ENCODE measurements at regions not wholly inside any gene's neighbourhood (a gene's known extent, or its start where the extent isn't known, plus 50 kb on each side); places are given as distances from the start of the nearest gene placed in this dataset.

GRCh38 chr10:128377988-128378387 lies 251.8 kb upstream of the MKI67 start:
- no peak for DNase-seq

GRCh38 chr10:128380946-128381345 lies 254.7 kb upstream of the MKI67 start:
- DNase-seq = no peak

GRCh38 chr10:128382225-128382624 lies 256.0 kb upstream of the MKI67 start:
- no peak for DNase-seq

- no peak for DNase-seq
Observed at GRCh38 chr10:128384831-128385230, 258.6 kb upstream of the MKI67 start.

GRCh38 chr10:128386231-128386630 lies 260.0 kb upstream of the MKI67 start:
- DNase-seq = no peak

- no peak for DNase-seq
Observed at GRCh38 chr10:128386816-128387604, 260.8 kb upstream of the MKI67 start.

- no peak for DNase-seq
Observed at GRCh38 chr10:128390596-128390995, 264.4 kb upstream of the MKI67 start.

- DNase-seq = no peak
Observed at GRCh38 chr10:128393546-128393945, 267.3 kb upstream of the MKI67 start.

- DNase-seq = no peak
Observed at GRCh38 chr10:128398118-128398517, 271.9 kb upstream of the MKI67 start.

- no peak for DNase-seq
Observed at GRCh38 chr10:128398999-128399398, 272.8 kb upstream of the MKI67 start.

GRCh38 chr10:128400564-128400963 lies 274.3 kb upstream of the MKI67 start:
- DNase-seq = no peak

- no peak for DNase-seq
Observed at GRCh38 chr10:128405450-128405849, 279.2 kb upstream of the MKI67 start.

GRCh38 chr10:128411643-128412042 lies 285.4 kb upstream of the MKI67 start:
- no peak for DNase-seq

GRCh38 chr10:128414568-128414967 lies 288.3 kb upstream of the MKI67 start:
- no peak for DNase-seq

GRCh38 chr10:128416231-128416630 lies 290.0 kb upstream of the MKI67 start:
- DNase-seq = no peak

- no peak for DNase-seq
Observed at GRCh38 chr10:128417826-128418225, 291.6 kb upstream of the MKI67 start.

- DNase-seq = no peak
Observed at GRCh38 chr10:128418819-128419218, 292.6 kb upstream of the MKI67 start.

- DNase-seq = no peak
Observed at GRCh38 chr10:128419466-128420019, 293.3 kb upstream of the MKI67 start.

- DNase-seq = no peak
Observed at GRCh38 chr10:128420623-128421022, 294.4 kb upstream of the MKI67 start.

GRCh38 chr10:128421371-128422160 lies 295.3 kb upstream of the MKI67 start:
- no peak for DNase-seq

GRCh38 chr10:128422190-128422589 lies 296.0 kb upstream of the MKI67 start:
- DNase-seq = no peak

GRCh38 chr10:128422999-128423398 lies 296.8 kb upstream of the MKI67 start:
- no peak for DNase-seq

GRCh38 chr10:128429321-128429720 lies 303.1 kb upstream of the MKI67 start:
- DNase-seq = no peak
